DMS 273 (cell line): ENCODE measurements at regions not wholly inside any gene's neighbourhood (a gene's known extent, or its start where the extent isn't known, plus 50 kb on each side); places are given as distances from the start of the nearest gene placed in this dataset.
A peak's percentile ranks its signal among the peaks of the same experiment; 100 is the strongest.

ENCODE experiments used
- DNase-seq: peaks from one replicate; lab custom pipeline; 2025; ENCODE audit not compliant: unreplicated experiment; lab: John Stamatoyannopoulos, UW

- DNase-seq = peak; percentile 72
Measured at GRCh38 chr7:32347244-32347828, 142.8 kb downstream of the LSM5 start.

GRCh38 chr7:32346253-32346652, 143.9 kb downstream of the LSM5 start:
- no peak for DNase-seq

DNA sequence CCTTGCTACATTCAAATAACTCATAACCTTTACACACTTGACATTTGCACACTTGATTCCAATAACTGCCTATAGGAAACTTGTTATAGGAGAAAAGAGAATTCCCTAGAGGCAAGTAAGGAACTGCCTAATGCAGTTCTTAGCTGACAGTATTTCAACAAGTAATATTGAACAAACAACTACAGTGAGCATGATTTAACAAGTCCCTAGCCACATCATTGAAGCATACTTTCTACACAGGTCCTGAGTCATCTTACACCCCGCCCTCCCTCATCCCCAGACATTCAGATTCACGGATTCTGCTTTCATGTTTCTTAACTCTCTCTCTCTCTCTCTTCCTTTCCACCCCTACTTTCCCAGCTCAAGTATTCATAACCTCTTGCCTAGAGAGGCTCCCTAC, 153.5 kb downstream of the LSM5 start:
- no peak for DNase-seq

DNA sequence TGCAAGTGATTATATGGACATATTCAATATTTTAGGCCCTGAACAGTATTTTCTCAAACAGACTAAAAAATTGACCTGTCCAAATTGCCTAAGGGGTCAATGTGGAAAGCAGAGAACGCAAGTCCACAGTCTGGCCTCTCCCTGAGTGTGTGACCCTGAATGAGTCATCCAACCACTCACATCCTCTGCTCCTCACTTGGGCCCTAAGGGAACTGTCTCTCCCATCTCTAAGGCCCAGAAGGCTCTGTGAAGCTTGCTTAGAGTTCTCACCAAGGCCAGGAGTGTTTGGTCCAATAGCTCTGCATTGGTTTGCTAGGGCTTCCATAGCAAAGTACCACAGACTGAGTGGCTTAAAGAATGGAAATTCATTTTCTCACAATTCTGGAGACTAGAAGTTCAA, 155.1 kb downstream of the LSM5 start:
- no peak for DNase-seq

DNA sequence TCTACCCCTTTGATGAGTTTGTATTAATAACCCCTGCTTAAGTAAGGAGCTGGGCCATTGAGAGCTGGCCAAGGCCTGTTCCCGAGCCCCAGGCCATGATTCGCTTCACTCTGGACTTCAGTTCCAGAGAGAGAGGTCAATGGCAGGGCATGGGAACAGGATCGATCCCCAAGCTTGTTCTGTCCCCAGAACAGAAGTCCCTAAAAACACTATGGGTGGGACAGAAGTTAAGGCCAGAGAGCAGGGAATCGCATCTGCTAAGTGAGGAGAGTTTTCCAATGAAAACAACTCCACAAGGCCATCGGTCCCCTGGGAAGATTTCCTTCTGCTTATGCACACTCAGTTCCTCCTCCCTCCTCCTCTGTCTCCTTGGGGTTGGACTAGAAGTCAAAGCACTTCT, 159.6 kb downstream of the LSM5 start:
- DNase-seq = no peak

DNA sequence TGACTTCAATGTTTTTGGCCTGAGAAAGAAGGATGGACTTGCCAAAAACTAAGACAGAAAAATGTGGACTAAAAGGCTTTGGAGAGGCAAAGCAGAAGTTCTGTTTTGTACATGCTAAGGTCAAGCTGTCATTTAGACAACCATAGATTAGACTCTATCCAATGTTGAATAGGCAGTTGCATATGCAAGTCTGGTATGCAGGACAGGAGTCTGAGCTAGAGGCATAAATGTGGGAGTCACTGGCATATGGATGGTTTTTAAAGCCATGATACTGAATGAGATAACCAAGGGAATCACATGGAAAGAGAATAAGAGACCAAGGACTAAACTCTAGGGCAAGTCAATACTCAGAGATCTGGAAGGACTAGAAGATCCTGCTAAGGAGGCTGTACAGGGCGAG, 164.1 kb downstream of the LSM5 start:
- DNase-seq = no peak

DNA sequence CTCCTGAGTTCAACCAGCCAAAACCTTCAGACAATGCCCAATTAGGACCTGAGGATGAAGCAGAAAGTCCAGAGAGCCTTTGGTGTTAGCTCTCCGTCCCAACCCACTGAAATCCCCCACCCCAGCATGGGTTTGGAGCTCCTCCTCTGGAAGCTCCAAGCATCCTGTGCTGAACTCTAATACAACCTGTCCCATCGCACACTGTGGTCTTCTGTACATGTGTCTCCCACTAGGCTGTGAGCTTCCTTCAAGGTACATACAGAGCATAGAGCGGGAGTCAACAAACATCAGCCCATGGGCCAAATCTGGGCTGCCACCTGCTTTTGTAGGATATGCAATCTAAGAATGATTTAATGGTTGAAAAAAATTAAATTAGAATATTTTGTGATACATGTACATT, 166.5 kb downstream of the LSM5 start:
- DNase-seq = no peak

- DNase-seq = no peak
Measured at GRCh38 chr7:32319012-32319382, 171.2 kb downstream of the LSM5 start.

DNA sequence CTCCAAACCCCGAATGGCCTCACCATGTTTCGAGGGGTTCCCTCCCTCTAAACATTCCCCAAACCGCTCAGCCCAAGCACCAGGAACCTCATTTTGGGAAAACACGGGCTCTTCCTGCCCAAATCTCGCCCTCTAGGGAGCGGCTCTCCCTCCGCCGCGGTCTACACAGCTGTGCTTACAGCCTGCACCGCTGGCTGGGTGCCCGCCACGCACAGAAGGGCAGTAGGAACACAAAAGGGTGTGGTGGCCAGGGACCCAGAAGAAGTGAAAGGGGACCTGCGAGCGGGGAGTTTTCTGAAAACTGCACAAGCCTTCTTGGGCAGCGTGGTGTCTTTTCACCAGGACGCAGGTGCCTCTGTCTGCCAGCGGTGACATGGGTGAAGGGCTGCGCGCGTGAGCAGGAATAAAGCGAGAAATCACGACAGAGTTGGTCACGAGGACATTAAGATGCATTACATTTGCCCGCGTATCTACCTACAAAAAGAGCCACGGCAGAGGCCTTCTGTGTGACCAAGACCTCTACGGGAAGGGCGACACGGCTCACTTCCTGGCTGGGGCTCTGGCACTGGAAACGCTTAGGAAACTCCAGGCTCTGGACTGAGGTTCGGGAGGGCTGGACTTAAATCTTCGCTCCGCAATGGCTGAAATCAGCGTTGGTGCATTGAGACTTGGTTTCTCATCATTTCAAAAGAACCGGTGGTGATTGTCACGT, 171.7 kb downstream of the LSM5 start:
- DNase-seq = peak; percentile 47

GRCh38 chr7:32316839-32317238, 173.3 kb downstream of the LSM5 start:
- DNase-seq = no peak

GRCh38 chr7:32314761-32315160, 175.4 kb downstream of the LSM5 start:
- DNase-seq = no peak

DNA sequence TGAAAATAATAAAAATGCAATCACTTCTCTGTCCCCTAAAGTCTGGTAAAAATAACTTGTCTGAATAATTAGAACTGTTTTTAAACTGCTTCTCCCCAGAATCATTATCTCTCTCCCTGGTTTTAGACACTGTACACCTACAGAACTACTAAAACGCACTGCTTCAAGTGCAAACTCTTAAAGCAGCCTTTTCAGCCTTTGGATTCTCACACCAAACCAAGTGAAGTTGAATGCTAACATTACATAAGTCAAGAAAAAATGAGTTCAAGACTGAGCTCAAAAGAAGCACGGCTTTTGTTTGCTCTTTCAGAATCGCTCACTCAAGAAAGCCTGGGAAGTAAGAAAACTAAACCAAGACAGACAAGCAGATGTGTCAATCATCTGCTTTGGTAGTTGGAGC, 188.8 kb downstream of the LSM5 start:
- no peak for DNase-seq

DNA sequence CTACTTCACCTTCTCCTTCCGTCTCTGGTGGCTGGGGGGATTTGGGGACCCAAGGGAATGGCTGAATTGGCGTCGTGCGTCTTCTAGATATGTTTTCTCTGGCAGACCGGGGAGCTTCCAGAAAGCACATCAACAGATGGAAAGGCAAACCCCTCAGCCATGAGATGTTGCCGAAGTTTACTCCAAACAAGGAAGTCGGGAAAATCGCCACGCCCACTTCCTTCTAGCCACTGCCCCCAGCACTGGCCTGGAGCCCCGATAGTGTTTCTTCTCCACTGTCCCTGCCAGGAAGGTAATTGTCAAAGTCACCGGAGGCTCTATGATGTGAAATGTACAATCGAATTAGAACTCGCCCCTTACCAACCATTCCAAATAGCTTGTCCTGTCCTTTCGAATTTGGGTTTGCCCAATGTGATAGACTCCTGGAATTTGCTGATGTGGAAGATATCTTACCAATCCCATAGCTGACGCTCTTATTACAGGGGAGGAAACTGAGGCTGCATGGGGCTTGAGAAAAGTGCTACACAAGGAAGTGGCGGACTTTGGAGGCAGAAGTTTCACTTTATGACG, 191.0 kb downstream of the LSM5 start:
- peak; percentile 86 for DNase-seq

- peak; percentile 83 for DNase-seq
Measured at GRCh38 chr7:32298408-32299132, 191.6 kb downstream of the LSM5 start.

- peak; percentile 91 for DNase-seq
Measured at GRCh38 chr7:32293833-32294232, 196.3 kb downstream of the LSM5 start.

GRCh38 chr7:32289651-32290414, 200.3 kb downstream of the LSM5 start:
- DNase-seq = peak; percentile 99

DNA sequence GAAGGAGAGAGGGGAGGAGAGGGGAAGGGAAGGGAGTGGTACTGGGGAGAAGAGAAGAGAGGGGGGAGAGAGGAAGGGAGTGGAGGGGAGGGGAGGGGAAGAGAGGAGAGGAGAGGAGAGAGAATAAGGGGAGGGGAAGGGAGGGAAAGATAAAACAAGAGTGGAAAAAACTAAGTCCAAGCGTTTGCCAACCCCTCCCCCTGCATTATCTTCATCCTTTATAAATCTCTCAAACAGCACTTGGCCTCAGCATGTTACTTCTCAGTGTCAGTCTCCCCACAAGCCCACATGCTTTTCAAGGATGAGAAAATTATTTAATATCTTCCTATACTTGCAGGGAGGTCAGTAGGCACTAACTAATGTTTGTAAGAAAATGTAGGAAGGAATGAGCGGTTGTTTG, 204.5 kb downstream of the LSM5 start:
- no peak for DNase-seq

DNA sequence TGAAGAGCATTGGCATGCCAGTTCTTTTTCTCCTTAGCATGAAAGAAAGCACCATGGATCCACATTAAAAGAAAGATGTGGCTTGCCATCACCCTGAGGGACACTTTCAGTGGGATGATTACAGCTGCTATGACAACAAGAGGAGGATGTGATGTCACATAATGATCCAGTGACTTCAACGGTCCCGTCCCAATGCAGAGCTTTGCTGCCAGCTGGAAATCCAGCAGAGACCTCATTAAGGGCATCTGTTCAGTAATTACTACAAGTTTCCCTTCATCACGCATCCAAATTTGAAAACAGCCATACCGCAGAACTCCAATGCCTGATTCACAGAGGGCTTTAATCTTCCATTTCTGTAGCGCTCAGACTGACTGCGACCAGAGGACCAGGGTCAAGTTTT, 206.6 kb downstream of the LSM5 start:
- DNase-seq = peak; percentile 94

DNA sequence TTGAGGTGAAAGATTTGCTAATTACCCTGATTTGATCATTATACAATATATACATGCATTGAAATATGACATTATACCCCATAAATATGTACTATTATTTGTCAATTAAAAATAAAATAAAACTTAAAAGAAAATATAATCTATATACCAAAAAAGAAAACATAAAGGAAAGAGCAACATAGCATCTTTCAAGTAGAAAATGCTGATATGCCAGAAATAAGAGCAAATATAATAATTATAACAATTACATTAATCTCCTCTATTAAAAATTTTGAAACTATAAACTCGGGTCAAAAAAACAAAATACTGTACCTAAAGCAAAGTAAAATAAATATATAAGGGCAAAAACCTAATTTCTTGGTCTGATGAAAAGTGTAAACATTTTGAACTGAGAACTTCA, 209.3 kb upstream of the PDE1C start:
- DNase-seq = no peak

- peak; percentile 17 for DNase-seq
Measured at GRCh38 chr7:32275216-32276009, 205.2 kb upstream of the PDE1C start.

GRCh38 chr7:32273297-32273696, 203.1 kb upstream of the PDE1C start:
- DNase-seq = no peak
